VCaP (cell line): ENCODE measurements at regions not wholly inside any gene's neighbourhood (a gene's known extent, or its start where the extent isn't known, plus 50 kb on each side); places are given as distances from the start of the nearest gene placed in this dataset.

ENCODE experiments used
- H3K27ac ChIP-seq: fragments of 450-650 bp; 2 replicates; pipeline ENCODE4 v1.5.1; 2017
- CTCF ChIP-seq: fragments of 450-650 bp; conservative IDR thresholded peaks from 2 replicates; pipeline ENCODE4 v1.5.1; 2017; ENCODE audit warnings: mild to moderate bottlenecking, moderate library complexity

- no peak for TF ChIP-seq CTCF
- no peak overlapping the region for H3K27ac ChIP-seq
Observed at GRCh38 chr3:135310317-135310716, 515.3 kb downstream of the EPHB1 start.

- TF ChIP-seq CTCF, result no peak
- H3K27ac ChIP-seq, result no peak overlapping the region
Observed at GRCh38 chr3:135311699-135312098, 516.6 kb downstream of the EPHB1 start.

- no peak for TF ChIP-seq CTCF
- H3K27ac ChIP-seq, result no peak overlapping the region
Observed at GRCh38 chr3:135314237-135314636, 519.2 kb downstream of the EPHB1 start.

DNA sequence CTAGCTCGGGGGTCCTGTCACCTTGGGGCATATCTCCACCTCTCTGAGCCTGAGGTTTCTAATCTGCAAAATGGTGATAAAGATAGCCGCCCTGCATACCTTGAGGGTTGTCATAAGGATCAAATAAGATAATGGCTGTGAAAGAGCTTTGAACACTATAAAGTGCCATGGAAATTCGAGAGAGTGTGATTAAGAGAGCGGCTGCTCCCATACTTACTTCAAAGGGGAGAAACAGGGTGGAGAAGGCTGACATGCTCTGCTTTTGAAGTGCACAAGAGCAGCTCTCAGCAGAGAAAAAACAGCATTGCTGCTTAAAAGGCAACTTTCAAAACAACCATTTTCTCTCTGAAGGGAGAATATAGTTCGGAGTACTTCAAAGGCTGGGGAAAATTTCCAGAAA lies 529.2 kb downstream of the EPHB1 start:
- TF ChIP-seq CTCF, result no peak
- no peak overlapping the region for H3K27ac ChIP-seq

- no peak for TF ChIP-seq CTCF
- no peak overlapping the region for H3K27ac ChIP-seq
Observed at GRCh38 chr3:135325096-135325495, 530.0 kb downstream of the EPHB1 start.

- TF ChIP-seq CTCF, result no peak
- H3K27ac ChIP-seq, result no peak overlapping the region
Observed at GRCh38 chr3:135325726-135326235, 530.7 kb downstream of the EPHB1 start.

- H3K27ac ChIP-seq, result no peak overlapping the region
Observed at GRCh38 chr3:135326851-135327250, 531.8 kb downstream of the EPHB1 start.

More at GRCh38 chr3:135326851-135327250, 531.8 kb downstream of the EPHB1 start:
- no peak for TF ChIP-seq CTCF
